HL-60 (cell line): ENCODE measurements at regions not wholly inside any gene's neighbourhood (a gene's known extent, or its start where the extent isn't known, plus 50 kb on each side); places are given as distances from the start of the nearest gene placed in this dataset.

Experiments used
- DNase-seq, 2 experiments: peaks; one replicate each; pipeline ENCODE4 v3.0.0-alpha.2; 2010 to 2020; ENCODE audit warnings: low read depth in 1 of 2, low spot score in 1 of 2
- H3K27ac ChIP-seq: fragments of 250-450 bp; sonication (Bioruptor Pico); replicated peaks from 2 replicates; pipeline ENCODE4 v1.5.1; 2020; ENCODE audit warnings: mild to moderate bottlenecking, moderate library complexity
- H3K27me3 ChIP-seq: fragments of 250-450 bp; sonication (Bioruptor Pico); 2 replicates; pipeline ENCODE4 v1.5.1; 2021; ENCODE audit warnings: mild to moderate bottlenecking, moderate library complexity; ENCODE audit not compliant: insufficient read depth, poor library complexity, severe bottlenecking
- H3K4me3 ChIP-seq: replicated peaks from 2 replicates; pipeline ENCODE4 v1.5.1; 2011; ENCODE audit warnings: mild to moderate bottlenecking, control low read depth, low read length; ENCODE audit not compliant: insufficient read depth
- CTCF ChIP-seq: IDR thresholded peaks from one replicate; pipeline ENCODE4 v1.5.1; 2011; ENCODE audit warnings: low read length, control low read depth, inconsistent platforms; ENCODE audit not compliant: insufficient read depth
- GABPA ChIP-seq: IDR thresholded peaks from 2 replicates; pipeline ENCODE4 v1.6.1; 2012; ENCODE audit warnings: low read depth
- POLR2AphosphoS5 ChIP-seq: IDR thresholded peaks from 2 replicates; pipeline ENCODE4 v1.6.1; 2012; ENCODE audit warnings: low read depth
- SPI1 ChIP-seq: IDR thresholded peaks from 2 replicates; pipeline ENCODE4 v1.6.1; 2012; ENCODE audit warnings: low read depth, mild to moderate bottlenecking, borderline replicate concordance
- TF ChIP-seq, protein P1 (sequence below): IDR thresholded peaks from 2 replicates; pipeline ENCODE4 v1.6.1; 2012; ENCODE audit warnings: low read depth; ENCODE audit not compliant: insufficient replicate concordance

- Histone ChIP-seq H3K27ac (no peak overlapping the region), H3K27me3 (no peaks in the 10 kb centered on the region), H3K4me3 (no peak overlapping the region)
- DNase-seq: no peak
- TF ChIP-seq GABPA (no peak), POLR2AphosphoS5 (no peak), CTCF (no peak), SPI1 (no peak)
- TF ChIP-seq, protein P1, sequence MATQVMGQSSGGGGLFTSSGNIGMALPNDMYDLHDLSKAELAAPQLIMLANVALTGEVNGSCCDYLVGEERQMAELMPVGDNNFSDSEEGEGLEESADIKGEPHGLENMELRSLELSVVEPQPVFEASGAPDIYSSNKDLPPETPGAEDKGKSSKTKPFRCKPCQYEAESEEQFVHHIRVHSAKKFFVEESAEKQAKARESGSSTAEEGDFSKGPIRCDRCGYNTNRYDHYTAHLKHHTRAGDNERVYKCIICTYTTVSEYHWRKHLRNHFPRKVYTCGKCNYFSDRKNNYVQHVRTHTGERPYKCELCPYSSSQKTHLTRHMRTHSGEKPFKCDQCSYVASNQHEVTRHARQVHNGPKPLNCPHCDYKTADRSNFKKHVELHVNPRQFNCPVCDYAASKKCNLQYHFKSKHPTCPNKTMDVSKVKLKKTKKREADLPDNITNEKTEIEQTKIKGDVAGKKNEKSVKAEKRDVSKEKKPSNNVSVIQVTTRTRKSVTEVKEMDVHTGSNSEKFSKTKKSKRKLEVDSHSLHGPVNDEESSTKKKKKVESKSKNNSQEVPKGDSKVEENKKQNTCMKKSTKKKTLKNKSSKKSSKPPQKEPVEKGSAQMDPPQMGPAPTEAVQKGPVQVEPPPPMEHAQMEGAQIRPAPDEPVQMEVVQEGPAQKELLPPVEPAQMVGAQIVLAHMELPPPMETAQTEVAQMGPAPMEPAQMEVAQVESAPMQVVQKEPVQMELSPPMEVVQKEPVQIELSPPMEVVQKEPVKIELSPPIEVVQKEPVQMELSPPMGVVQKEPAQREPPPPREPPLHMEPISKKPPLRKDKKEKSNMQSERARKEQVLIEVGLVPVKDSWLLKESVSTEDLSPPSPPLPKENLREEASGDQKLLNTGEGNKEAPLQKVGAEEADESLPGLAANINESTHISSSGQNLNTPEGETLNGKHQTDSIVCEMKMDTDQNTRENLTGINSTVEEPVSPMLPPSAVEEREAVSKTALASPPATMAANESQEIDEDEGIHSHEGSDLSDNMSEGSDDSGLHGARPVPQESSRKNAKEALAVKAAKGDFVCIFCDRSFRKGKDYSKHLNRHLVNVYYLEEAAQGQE: no peak
These were observed 160.9 kb downstream of the FGF9 start for GRCh38 chr13:21831654-21832324.

DNA sequence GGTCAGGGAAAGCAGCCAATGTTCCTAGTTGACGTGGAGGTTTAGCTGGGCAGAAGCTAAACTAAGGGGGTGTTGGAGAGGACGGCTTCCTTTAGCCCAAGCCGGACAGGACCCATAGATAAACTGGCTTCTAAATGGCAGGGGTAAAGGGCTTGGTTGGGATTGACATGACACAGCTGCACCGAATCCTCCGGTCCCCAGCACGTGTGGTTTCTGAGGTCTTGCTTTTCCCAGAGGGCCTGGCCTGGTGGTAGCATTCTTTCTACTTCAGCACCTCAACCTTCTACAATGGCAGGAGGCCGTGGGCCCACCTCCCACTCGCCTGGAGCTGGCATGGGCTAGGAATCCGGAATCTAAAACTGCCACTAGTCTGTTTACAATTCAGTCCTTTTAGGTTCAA, 163.0 kb downstream of the FGF9 start:
- Histone ChIP-seq H3K4me3 (no peak overlapping the region), H3K27ac (no peak overlapping the region), H3K27me3 (no peaks in the 10 kb centered on the region)
- DNase-seq: no peak
- no peak for TF ChIP-seq CTCF
- TF ChIP-seq SPI1: no peak
- no peak for TF ChIP-seq POLR2AphosphoS5
- no peak for TF ChIP-seq GABPA
- TF ChIP-seq, protein P1: no peak

DNA sequence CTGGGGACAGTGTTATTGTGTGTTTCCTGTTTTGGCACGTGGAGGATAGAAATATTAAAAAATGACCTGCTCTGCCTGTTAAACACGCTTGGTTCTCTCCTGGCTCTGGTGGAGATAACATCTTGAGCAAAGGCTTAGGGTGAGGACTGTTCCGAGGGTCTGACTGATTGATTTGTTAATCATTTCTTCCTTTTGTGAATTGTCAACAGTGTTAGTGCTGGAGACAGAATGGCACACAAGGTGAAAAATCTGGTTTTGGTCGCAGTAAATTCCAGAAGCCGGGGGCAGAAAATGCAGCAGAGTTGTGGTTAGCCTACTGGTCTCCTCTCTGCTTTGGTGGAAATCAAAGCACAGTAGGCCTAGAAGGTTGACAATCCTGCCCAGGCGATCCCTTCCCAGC, 163.6 kb downstream of the FGF9 start:
- Histone ChIP-seq H3K27me3 (no peaks in the 10 kb centered on the region), H3K27ac (no peak overlapping the region), H3K4me3 (no peak overlapping the region)
- no peak for DNase-seq
- no peak for TF ChIP-seq POLR2AphosphoS5
- TF ChIP-seq, protein P1: no peak
- no peak for TF ChIP-seq CTCF
- TF ChIP-seq SPI1: no peak
- no peak for TF ChIP-seq GABPA
